GM04503 (cell line): ENCODE measurements at regions not wholly inside any gene's neighbourhood (a gene's known extent, or its start where the extent isn't known, plus 50 kb on each side); places are given as distances from the start of the nearest gene placed in this dataset.
"Not testable (repeated sequence)": the region's sequence is repeated elsewhere in the genome, so short reads cannot be mapped to it uniquely, and the experiment has no call there.

Experiments
- DNase-seq: peaks from one replicate; pipeline ENCODE4 v3.0.0-alpha.2; 2012; ENCODE audit warnings: low read depth

DNA sequence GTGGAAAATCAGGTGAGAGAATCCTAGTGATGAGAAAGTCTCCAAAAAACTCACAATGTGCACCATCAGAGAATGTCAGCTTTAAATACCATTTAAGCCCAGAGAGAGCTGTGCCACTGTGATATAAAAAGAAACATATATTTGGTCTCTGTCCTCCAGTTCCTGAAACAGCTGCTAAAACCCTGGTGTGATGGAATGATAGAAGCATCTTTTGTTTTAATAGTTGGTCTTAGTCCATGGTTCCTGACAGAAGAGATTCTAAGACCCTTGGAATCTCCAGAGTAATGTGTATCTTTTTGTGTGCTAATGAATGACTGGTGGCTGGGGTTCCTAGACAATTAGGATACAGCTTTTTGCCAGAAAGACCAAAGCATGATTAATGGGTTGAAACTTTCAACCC, 302.8 kb upstream of the B3GALT2 start:
- DNase-seq: no peak

DNA sequence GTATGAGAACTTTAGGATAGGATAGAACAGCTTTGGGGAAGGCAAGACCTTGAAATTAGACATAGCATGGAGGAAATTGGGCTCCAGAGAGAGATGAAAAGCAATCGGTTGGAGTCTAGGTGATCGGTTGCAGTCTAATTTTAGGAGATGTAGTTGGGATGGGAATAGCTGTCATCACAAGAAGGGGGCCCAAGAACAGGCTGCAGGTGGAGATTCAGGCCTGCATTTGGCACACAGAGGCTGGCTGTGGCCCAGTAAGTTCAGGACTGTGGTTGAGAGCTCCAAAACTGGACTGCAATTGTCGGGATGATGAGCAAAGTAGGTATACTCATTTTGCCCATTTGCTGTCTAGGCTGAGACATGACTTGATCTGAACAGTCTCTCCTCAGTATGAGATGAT, 301.3 kb upstream of the B3GALT2 start:
- DNase-seq: no peak

DNA sequence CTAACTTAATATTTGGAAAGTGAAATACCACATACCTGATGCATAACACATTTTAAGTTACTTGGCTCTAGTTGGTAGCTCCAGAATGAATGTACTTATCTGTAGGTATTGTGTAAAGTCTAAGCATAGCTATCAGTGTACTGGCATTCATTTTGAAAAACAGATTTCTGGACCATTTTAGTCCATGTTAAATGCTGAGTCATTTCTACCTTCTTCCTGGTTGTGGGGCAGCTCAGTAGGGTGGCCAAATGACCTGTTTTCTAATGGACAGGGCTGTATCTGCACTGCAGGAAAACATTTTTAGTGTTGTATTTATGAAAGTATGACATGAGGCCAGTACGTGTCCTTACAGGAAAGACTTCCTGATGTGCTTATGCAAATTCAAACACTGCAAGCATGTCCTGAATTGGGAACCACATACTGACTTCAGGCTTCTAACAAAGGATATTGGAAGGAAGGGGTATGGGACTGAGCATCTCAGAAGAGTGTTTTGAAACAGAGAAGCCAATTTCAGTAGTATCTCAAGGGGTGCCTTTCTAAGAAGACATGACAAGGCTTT, 300.3 kb upstream of the B3GALT2 start:
- DNase-seq: no peak

DNA sequence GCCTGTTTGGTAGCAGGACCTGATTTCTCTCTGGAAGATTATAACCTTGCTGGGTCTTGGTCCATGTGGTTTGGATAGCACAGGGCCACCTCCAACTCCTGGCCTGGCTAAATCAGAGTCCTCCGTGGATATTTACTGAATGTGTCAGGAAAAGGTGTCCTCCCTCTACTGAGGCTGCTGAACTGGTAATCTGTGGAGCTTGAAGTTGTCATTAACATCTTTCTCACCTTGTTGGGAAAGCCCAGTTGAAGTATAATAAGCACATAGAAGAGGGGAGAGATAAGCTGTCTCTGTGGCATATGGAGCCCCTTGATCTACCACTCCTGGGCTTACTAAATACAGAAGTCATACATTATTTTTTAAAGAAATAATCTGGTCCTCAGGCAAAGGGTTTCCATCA, 294.3 kb upstream of the B3GALT2 start:
- no peak for DNase-seq

DNA sequence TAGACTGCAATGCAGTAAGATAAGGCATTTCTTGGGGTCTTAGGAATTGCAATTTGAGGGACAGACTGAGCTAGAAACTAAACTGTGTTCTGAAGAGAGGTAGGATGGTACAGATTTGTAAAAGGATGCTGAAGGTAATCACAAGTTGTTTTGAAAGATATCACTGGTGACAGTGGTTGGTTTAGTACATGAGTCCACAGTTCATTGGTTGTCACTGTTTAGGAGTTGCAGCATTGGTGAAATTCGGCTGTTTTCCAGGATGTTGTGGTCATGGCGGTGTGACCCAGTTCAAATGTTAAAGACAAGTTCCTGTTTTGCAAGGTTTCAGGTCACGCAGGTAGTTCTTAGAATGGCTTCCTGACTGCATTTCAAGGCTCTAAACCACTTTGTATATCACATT, 292.8 kb upstream of the B3GALT2 start:
- DNase-seq: no peak

DNA sequence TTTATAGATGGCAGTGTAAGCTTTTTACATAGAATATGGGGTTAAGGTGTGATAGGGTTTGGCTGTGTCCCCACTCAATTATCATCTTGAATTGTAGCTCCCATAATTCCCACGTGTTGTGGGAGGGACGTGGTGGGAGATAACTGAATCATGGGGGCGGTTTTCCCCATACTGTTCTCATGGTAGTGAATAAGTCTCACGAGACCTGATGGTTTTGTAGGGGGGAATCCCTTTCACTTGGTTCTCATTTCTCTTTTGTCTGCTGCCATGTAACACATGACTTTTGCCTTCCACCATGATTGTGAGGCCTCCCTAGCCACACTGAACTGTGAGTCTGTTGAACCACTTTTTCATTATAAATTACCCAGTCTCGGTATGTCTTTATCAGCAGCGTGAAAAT, 290.3 kb upstream of the B3GALT2 start:
- DNase-seq: no peak

DNA sequence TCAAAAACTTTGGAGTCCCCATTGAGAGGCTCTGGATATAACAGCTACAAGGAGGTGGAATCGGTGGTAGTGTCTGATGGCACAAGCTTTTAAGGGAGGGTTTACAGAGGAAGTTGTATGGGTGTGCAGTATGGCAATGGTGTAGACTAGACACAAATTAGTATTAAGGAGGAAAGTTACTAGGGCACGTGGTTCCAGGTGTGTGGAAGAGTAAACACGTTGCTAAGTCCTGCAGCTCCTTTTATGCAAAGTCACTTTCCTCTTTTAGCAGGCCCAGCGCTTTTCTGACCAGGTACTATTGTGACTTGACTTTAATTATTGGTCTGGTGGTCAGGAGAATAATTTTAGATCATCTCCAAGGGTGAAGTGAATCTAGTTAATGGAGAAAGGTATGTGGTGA, 287.5 kb upstream of the B3GALT2 start:
- no peak for DNase-seq

DNA sequence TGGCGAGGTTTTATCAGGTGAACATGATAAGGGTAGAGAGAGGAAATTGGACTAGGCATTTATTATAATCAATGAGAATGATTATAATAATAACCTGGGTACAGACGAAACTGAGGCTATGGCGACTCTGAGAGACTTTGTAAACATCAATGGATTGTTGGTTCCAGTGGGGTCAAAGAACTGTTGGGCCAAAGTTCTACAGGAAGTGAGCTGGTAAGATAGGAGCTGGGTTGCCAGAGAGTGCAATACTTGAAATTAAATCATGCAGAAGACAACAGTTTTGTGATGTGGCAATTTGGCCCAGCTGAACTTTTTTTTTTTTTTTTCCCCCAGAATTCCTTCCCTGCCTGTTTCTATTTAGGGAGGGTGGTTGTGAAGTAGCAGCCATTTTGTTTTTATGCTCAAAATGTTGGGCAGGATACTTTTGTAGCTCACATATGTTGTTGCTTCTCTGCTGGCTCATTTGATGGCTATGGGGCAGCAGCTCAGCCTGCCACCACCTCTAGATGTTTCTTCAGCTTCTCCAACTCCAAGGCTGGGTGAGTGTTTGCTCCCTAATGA, 286.5 kb upstream of the B3GALT2 start:
- DNase-seq: no peak

DNA sequence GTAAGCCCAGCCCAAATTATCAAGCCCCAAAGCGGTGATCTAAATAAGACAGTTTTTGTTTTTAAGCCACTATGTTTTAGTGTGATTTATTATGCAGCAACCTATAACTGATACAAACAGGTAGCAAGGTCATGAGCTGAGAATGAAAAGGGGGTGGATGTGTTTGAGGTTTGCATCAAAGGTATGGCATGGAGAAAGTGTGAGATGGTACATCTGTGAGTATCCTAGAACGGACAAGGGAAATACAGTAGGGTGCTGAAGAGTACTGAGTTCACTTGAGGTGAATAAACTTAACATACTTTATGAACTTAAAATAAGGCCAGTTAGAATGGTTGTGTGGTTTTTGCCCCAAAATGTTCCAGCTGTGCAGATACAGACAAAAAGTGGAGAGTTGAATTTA, 286.0 kb upstream of the B3GALT2 start:
- DNase-seq: no peak

DNA sequence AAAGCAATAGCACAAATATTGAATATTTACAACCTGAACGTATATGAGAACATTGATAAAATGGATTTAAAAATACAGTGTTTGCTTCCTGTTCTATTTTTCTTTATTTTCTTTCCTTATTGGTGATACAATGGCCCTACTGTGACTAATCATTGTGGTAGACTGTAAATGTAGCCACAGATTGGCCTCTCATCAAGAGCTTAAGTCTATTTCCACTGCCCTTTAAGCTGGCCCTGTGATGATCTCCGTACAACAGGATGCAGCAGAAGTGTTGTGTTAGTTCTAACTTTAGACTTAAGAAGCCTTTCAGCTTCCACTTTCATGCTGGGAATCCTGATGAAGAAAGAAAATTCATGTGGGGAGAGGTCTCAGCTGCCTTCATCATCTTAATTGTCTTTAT, 285.6 kb upstream of the B3GALT2 start:
- no peak for DNase-seq

DNA sequence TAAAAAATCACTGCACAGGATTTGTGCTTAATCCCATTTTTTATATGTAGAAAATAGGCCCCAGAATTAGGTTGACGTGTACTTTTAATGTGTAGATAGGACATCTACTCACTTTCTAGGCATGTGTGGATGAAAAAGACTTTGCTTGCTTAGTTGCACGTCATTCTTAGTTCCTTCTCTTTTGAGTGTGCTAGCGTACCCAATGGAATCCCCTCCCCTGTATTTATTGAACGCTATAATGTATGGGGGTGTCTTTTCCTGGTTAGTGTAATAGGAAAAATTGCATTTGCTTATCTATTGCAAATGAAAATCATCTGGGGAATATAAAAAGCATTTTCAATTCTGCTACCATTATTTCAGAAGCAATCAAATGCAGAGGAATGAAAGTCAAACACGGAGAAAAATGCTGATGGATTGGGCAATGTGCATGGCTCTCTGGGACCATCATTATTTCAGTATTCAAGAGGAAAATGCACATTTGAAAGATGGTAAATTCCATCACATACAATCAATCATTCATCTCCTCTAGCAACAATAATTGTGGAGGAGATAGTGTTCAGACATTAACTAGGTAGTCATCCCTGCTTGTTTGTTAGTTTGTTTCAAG, 277.0 kb upstream of the B3GALT2 start:
- no peak for DNase-seq

DNA sequence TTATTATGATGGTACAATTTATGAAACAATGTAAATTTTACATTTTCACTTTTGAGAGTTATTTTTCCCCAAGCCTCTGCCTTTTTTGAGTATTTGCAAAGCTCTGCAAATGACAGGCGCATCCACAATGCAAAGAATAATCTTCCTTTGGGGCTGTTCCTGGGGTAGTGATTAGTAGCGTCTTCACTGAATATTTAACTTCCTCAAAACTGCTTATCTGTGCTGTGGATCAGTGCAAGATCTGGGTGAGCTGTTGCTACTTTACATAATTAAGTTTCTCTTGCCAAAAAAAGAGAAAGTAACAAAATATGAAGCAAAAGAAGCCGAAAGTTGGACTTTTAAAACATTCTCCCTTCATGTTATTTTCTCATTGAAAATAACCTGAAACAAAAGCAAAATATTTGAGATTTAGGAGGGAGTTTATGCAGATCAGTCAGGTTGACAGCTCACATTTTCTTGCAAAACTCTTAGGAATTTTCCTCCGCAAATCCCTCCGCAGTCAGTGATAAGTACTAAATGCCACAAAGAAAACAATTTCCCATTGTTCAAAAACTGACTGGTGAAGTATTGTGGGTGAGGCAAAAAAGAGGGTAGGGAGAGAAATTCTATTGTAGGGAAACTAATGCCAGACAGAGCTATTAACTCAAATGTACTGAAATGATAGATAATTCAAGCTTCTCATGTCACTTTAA, 276.4 kb upstream of the B3GALT2 start:
- no peak for DNase-seq

DNA sequence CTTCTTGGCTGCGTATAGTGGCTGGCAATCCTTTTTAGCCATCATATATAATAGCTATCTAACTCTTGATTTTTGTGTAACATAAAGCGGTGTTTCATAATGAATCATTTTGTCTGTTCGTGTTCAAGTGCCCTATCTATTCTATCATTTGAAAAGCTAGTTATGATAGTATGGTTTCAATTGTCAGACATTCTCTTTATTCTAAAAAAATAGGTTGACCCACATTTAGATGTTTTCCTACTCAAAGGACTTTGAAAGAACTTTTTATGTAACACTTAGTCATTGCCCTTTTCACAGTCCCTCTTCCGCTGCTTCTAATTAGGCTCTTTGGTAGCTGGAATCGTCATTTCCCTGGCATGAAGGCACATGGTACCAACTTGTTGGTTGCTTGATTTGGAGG, 272.2 kb upstream of the B3GALT2 start:
- no peak for DNase-seq

DNA sequence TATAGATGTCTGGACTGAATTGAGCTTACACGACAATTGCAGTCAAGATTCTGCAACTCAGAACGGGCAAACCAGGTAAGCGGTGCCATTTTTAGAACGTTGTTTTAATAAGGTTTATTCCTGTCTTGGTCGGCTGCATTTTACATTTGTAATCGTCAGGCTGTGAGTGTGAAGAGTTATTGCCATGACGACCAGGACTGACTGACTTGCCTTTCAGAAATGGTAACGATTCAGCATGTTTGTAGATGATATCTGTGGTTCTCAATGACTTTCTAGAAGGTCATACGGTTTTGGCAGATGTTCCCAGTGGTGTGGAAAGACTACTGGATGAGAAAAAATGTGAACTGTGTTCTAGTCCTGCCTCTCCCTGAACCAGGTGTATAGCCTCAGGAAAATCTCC, 271.3 kb upstream of the B3GALT2 start:
- DNase-seq: no peak

DNA sequence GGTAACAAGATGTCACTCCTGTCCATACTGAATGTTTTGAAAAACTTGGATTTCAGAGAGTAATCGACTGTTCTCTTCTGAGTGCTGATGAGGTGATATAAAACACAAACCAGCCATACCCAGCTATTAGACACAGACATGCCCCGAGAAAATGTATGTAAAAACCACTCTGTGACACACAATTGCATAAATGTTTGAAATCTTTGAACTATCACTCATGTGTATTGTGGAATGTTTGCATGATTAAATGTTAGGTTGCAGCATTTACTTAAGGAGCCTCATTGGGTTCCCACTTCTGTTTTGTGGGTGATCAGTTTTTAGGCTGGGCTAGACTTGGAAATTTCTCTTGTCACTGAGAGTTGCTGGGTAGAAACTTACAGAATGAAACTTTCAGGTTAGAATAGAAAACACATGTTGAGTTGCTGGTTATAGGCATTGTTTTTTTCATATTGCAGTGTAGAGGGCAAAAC, 270.4 kb upstream of the B3GALT2 start:
- DNase-seq: no peak

DNA sequence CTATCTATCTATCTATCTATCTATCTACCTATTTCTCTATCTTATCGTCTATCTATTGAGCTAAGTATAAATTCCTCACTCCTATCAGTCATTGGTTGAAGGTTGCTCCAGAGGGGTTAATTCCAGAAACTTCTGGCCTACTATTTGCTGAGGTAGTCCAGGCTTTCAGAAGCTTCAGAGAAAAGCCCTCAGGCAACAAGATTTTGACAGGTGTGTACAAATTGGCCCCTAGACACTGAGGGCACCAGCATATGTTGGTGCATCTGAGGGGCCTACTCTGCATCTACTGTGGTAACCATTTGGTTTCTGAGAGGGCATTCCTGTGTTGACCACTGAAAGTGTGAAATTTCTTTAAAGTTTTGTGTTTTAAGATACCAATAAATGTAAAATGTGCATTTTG, 265.2 kb upstream of the B3GALT2 start:
- DNase-seq: no peak

DNA sequence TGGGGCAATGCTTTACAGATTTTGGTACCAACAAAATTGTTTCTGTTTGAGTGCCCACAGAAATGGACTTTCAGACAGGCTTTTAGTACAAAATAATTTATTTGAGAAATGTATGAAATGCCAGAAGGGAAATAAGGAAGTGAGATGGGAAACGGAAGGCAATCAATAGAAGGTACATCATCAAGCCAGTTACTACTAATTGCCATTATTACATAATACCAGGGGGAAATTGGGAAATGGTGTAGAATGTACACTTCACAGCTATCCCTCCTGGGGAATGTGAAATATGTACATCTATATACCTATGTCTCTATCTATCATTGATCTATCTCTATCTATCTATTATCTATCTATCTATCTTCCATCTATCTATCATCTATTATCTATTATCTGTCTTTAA, 264.6 kb upstream of the B3GALT2 start:
- no peak for DNase-seq

DNA sequence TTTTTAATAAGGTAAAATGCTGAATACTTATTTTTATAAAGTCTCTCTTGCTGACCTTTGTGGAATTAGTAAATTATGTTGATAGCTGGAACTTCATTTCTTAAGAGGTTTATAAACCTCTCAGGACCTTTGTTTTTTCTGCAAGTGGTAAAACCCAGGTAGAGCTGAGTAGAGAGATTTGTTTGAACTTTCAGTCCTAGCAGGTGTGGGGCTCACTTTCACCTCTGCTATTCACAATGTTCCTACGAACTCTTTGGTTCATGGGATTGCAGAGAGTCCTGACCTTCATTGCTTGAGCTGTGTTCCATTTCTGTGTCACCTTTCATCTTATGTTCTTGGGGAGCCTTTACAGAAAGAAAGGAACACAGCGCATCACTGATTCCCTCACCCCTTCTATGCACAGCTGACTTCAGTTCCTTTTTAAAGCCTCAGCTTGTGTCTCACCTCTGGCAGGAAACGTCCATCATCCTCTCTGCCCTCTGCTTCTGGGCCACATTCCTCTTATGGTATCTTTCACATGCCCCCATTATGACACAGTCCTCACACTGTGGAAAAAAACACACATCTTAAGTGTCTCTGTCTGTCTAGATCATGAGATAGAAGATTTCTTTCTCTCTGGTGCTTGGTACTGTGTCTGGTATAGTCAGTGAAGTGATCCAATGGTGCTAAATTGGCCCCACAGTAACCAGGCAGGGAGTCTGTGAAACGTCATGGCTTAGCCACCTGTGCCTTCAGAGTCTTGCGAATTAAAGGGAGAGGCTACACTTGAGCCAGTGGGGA, 262.5 kb upstream of the B3GALT2 start:
- no peak for DNase-seq

DNA sequence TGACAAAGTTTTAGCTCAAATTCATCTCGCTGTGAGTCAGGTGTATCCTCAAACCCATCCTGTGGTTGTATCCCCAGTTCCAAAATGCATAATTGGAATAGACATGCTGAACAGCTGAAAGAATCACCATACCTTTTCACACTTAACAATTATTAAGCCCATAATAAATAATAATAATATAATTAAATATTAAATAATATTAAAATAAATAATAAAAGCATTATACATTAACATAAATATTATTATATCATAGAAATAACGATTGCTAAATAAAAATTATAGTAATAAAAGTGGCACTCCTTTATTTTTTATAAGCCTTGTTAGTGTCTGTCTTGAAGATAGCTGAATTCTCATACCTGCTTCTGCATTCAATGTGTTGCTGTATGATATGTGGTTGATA, 257.5 kb upstream of the B3GALT2 start:
- DNase-seq: no peak

DNA sequence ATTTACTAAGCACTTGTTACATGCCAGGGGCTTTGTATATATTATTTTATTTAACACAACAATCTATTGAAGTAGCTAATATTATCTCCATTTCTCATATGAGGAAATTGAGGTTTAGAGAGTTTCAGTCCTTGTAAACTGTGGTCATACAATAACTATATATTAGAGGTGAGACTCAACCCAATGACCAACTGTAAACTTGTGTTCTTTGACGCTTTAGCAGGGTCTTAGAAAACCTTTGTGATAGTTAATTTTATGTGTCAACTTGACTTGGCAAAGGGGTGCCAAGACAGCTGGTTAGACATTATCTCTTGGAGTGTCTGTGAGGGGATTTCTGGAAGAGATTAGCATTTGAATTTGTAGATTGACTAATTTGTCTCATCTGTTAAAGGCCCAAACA, 252.4 kb upstream of the B3GALT2 start:
- no peak for DNase-seq

DNA sequence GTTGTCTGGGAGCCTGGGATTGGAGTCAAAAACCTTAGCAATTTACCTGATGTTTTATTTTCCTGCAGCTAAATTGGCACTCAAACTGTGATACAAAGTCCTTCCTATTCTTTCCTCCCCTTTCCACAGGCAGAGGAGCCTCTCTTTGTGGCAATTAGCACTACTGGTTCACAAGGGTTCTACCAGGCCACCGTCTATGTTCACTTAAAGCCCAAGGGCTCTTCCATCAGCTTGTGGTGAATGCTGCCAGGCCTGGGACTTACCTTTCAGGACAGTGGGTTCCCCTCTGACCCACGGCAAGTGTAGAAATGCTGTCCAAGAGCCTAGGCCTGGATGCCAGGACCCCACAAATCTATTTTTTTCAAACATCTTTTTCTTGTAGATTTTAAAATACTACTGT, 251.9 kb upstream of the B3GALT2 start:
- DNase-seq: no peak

DNA sequence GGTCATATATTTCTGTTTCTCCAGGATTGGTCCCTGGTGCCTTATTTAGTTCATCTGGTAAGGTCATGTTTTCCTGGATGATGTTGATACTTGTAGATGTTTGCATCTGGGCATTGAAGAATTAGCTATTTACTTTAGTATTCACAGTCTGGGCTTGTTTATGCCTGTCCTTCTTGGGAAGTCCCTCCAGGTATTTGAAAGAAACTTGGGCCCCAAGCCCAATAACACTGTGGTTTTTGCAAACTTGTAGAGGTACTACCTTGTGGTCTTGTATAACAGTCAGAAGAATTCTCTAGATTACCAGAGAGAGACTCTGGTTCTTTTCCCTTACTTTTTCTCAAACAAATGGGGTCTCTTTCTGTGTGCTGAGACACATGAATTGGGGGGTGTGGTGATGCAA, 251.4 kb upstream of the B3GALT2 start:
- DNase-seq: no peak

DNA sequence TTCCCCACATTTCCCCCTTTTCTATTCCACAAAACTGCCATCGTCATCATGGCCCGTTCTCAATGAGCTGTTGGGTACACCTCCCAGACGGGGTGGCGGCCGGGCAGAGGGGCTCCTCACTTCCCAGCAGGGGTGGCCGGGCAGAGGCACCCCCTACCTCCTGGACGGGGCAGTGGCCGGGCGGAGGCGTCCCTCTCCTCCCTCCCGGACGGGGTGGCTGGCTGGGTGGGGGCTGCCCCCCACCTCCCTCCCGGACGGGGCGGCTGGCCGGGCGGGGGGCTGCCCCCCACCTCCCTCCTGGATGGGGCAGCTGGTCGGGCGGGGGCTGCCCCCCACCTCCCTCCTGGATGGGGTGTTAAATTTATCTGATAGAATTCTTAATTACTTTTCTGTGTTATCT, 250.9 kb upstream of the B3GALT2 start:
- DNase-seq: not testable (repeated sequence)
